ENCODE measurements at regions not wholly inside any gene's neighbourhood (a gene's known extent, or its start where the extent isn't known, plus 50 kb on each side); places are given as distances from the start of the nearest gene placed in this dataset.
A peak's percentile ranks its signal among the peaks of the same experiment; 100 is the strongest.

DNA sequence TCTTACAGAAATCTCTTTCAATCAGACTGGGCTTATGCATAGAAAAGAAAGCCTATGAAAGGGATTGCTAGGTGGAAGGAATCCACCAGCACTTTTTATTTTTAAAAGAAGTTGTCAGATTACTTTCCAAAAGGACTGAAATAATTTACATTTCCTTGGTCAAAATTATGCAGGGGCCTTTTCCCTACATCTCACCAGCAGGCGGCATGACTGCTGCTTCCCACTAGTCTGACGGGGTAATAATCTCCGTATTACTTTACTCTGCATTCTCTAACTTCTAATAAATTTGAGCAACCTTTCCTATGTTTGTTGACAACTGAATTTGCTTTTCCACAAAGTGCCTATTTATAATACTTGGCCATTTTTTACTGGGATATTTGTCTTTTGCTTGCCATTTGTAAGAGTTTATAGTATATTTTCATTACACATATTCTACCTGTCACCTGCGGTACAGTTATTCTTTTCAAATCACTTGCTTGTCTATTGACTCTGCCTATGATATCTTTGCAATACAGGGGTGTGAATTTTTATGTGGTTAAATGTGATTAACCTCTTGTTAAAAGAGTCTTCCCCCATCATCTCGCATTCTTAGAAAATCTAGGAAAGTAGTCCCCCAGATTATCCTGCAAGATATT, 51.9 kb upstream of the USP47 start:
- Mint-ChIP-seq H3K27me3 (peaks cover 17% of the 10 kb centered on the region), H3K4me3 (no peak overlapping the region), H3K9me3 (no peaks in the 10 kb centered on the region), H3K36me3 (no peaks in the 10 kb centered on the region), H3K27ac (no peak overlapping the region), H3K4me1 (peaks cover 13% of the 10 kb centered on the region)
- ATAC-seq (ENCODE audit: low read depth) (no peak), DNase-seq (no peak)
- POLR2A ChIA-PET, result no interaction called here

DNA sequence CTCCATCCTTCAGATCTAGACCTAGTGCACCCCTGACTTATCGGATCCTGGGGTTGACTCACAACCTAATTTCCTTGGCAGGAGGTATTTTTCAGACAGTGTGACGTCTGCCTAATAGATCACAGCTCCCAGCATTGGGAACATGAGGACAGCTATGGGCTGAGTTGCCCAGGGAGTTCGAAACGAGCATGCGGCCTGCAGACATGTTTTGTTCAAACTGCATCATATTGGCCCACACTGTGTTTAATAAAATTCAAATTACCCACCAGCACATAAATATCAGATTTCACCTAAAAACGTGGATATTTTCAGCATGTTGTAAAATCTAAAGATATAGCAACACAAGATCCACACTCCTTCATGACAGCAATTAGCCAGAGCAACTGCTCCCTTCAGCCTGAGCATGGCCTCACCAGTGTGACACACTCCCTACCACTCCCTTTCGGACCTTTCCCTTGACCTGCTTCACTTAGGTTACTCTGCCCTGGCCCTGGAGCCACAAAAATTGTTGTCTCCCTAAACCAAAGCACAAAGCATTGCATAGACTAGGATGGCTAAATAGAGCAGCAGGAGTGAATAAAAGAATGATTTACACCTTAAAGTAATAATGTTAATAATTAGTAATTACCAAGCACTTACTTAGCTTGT, 53.6 kb upstream of the USP47 start:
- POLR2A ChIA-PET, result interaction anchor here (0.6 kb wide), 1 partner anchor 133 kb away, joined by 3 read pairs; no protein-coding TSS in a partner anchor
- no peak overlapping the region for H3K27ac Mint-ChIP-seq

DNA sequence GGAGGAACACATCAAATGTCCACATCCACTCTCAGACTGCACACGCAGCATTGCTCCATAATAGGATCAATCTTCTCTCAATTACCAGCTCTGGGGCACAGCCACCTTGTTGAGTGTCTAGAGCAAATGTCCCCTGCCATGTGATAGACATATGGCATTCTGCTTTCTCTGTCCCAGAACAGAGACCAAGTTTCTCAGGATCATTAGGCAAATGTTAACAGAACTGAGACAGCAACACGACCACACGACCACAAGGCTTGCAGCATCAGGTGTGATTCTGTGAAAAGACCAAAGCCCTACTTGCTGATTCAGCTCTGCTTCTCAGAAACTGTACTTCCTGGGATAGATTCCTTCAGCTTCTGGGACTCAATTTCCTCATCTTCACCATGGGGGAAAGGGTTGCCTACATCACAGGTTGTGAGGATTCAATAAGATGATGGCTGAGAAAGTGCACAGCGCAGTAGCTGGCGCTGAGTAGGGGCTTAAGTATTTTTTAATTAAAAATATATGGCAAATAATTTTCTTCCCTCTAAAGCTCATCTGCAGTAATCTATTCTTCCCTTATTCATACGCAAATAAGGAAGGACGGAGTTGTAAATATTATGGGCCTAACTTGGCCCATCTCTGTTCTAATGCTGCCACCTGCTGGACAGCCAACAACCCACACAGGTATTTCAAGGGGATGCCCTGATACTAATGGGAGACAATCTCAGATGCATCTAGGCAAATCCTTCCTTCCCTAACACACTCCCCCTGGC, 54.3 kb upstream of the USP47 start:
- POLR2A ChIA-PET, result interaction anchor here (0.6 kb wide), 1 partner anchor 133 kb away, joined by 3 read pairs; no protein-coding TSS in a partner anchor
- DNase-seq, result peak; percentile 50

More for the DNA sequence above, 53.6 kb upstream of the USP47 start:
- DNase-seq (no peak), ATAC-seq (ENCODE audit: low read depth) (no peak)
- no peak overlapping the region for H3K4me3 Mint-ChIP-seq
- no peaks in the 10 kb centered on the region for H3K36me3 Mint-ChIP-seq
- H3K27me3 Mint-ChIP-seq, result peaks cover 16% of the 10 kb centered on the region
- H3K9me3 Mint-ChIP-seq, result no peaks in the 10 kb centered on the region
- peaks cover 13% of the 10 kb centered on the region for H3K4me1 Mint-ChIP-seq

DNA sequence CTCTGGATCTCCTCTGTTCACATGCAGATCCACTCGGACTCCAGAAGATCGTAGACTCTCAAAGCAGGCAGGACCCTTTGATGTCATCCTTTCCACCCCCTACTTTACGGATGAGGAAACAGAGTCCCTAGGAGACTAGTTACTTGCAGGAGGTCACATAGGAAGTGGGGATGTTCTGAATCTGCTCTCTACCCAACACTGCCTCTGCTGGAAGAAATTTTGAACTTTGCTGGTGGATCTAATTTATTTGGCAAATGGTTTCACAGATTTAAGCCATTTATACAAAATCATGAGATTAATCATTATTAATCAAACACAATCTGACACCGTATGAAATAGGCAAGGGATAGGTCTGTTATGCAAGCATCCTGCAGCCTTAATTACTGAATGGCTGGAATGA, 55.0 kb upstream of the USP47 start:
- Mint-ChIP-seq H3K4me3 (no peak overlapping the region), H3K27me3 (peaks cover 14% of the 10 kb centered on the region), H3K9me3 (no peaks in the 10 kb centered on the region), H3K27ac (no peak overlapping the region), H3K36me3 (no peaks in the 10 kb centered on the region), H3K4me1 (peaks cover 13% of the 10 kb centered on the region)
- ATAC-seq (ENCODE audit: low read depth) (no peak), DNase-seq (no peak)
- POLR2A ChIA-PET, result no interaction called here

More for the DNA sequence above, 54.3 kb upstream of the USP47 start:
- Mint-ChIP-seq H3K4me3 (no peak overlapping the region), H3K36me3 (no peaks in the 10 kb centered on the region), H3K27me3 (peaks cover 14% of the 10 kb centered on the region), H3K4me1 (peaks cover 13% of the 10 kb centered on the region), H3K9me3 (no peaks in the 10 kb centered on the region), H3K27ac (no peak overlapping the region)
- peak; percentile 65 for ATAC-seq (ENCODE audit: low read depth)

DNA sequence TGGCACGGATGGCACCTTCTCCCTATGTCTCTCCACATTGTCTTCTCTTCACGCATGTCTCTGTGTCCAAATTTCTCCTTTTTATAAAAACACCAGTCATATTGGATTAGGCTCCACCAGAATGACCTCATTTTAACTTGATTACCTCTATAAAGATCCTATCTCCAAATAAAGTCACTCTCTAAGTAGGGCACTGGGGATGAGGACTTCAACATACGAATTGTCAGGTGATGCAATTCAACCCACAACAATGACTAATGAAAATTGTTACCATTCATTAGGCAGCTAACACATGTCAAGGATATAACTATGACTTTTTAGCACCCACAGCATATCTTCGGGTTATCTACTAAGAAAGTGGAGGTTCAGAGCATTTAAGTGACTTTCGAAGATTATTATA, 55.5 kb upstream of the USP47 start:
- peaks cover 13% of the 10 kb centered on the region for H3K4me1 Mint-ChIP-seq
- no peaks in the 10 kb centered on the region for H3K36me3 Mint-ChIP-seq
- H3K4me3 Mint-ChIP-seq, result no peak overlapping the region
- ATAC-seq (ENCODE audit: low read depth), result no peak
- H3K27ac Mint-ChIP-seq, result no peak overlapping the region
- peaks cover 14% of the 10 kb centered on the region for H3K27me3 Mint-ChIP-seq
- H3K9me3 Mint-ChIP-seq, result no peaks in the 10 kb centered on the region
- no peak for DNase-seq
- POLR2A ChIA-PET, result no interaction called here

DNA sequence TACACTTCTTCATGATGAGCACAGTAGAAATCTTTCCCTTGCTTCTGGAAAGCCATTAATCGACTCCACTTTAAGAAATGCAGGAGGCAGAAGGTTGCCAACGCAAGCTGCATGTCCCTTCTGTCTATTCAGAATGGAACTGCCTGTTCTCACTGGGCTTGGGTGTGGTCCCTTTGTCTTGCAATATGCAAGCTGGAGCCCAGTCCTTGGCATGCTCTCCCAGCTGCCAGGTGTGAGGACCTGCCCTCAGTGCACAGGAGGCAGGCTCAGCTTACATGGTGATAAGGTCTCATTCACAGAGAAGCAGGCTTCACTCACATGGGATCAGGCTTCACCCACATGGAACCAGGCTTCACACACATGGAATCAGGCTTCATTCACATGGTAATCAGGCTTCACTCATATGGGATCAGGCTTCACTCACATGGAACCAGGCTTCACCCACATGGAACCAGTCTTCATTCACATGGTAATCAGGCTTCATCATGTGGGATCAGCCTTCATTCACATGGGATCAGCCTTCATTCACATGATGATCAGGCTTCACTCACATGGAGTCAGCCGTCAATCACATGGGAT, 59.2 kb upstream of the USP47 start:
- Mint-ChIP-seq H3K36me3 (no peaks in the 10 kb centered on the region), H3K27ac (no peak overlapping the region), H3K9me3 (no peaks in the 10 kb centered on the region), H3K4me3 (no peak overlapping the region), H3K27me3 (peaks cover 13% of the 10 kb centered on the region), H3K4me1 (peaks cover 8% of the 10 kb centered on the region)
- no peak for ATAC-seq (ENCODE audit: low read depth)
- POLR2A ChIA-PET, result interaction anchor here (0.5 kb wide), 1 partner anchor 989 kb away, joined by 4 read pairs; no protein-coding TSS in a partner anchor
- DNase-seq, result no peak

DNA sequence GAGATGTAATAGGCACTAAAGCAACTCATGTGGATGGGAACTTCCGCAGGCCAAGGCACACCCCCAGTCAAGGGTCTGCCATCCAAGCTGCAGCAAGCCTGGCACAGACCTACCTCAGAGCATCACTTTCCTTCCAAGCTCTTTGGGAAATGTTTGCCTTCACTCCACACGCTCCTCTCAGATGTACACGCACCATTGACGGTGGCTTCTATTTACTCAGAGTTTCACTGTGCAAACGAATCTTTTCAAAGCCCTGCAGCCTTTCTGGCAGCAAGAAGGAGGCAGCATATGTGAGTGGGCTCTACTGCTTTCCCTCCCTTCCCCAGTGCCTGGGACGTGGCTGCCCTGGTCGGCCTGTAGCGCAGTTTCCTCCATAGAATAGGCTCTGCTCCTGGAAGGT, 60.9 kb upstream of the USP47 start:
- H3K4me3 Mint-ChIP-seq, result no peak overlapping the region
- no peaks in the 10 kb centered on the region for H3K4me1 Mint-ChIP-seq
- peaks cover 18% of the 10 kb centered on the region for H3K27me3 Mint-ChIP-seq
- no peak for DNase-seq
- ATAC-seq (ENCODE audit: low read depth), result no peak
- no peaks in the 10 kb centered on the region for H3K36me3 Mint-ChIP-seq
- no peak overlapping the region for H3K27ac Mint-ChIP-seq
- no peaks in the 10 kb centered on the region for H3K9me3 Mint-ChIP-seq
- POLR2A ChIA-PET, result no interaction called here

DNA sequence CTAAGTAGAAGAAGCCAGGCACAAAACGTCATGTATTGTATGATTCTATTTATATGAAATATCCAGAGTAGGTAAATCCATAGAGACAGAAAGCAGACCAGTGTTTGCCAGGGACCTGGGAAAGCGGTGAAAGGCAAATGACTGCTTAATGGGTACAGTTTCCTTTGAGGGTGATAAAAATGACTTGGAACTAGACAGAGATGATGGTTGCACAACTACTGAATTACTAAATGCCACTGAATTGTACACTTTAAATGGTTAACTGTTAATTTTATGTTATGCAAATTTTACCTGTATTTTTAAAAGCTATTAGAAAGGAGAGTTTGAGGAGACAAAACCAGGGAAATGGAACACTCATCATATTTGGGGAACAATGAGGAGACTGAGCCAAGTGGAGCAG, 61.8 kb upstream of the USP47 start:
- H3K27ac Mint-ChIP-seq, result no peak overlapping the region
- POLR2A ChIA-PET, result no interaction called here
- no peaks in the 10 kb centered on the region for H3K36me3 Mint-ChIP-seq
- DNase-seq (no peak), ATAC-seq (ENCODE audit: low read depth) (no peak)
- no peaks in the 10 kb centered on the region for H3K9me3 Mint-ChIP-seq
- H3K27me3 Mint-ChIP-seq, result peaks cover 18% of the 10 kb centered on the region
- H3K4me3 Mint-ChIP-seq, result no peak overlapping the region
- H3K4me1 Mint-ChIP-seq, result no peaks in the 10 kb centered on the region

DNA sequence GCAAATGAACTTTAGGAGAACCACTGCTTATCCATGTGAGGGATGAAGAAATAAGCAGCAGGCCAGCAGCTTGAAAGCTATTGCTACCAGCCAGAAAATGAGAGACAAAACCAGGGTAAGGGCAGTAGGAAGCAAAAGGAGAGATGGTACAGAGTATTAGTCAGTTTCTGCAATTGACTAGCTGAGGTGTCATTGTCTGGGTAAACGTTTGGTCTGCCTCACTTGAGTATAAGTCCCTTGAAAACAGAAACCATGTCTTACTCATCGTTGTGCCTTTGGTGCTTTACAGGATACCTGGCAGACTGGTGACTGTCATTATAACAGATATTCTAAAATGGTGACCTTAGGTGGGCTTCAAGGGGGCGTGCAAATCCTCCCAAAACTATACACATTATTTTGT, 63.9 kb upstream of the USP47 start:
- H3K9me3 Mint-ChIP-seq, result no peaks in the 10 kb centered on the region
- H3K4me3 Mint-ChIP-seq, result no peak overlapping the region
- POLR2A ChIA-PET, result no interaction called here
- H3K4me1 Mint-ChIP-seq, result no peaks in the 10 kb centered on the region
- peaks cover 14% of the 10 kb centered on the region for H3K27me3 Mint-ChIP-seq
- DNase-seq (no peak), ATAC-seq (ENCODE audit: low read depth) (no peak)
- H3K36me3 Mint-ChIP-seq, result no peaks in the 10 kb centered on the region
- H3K27ac Mint-ChIP-seq, result no peak overlapping the region

DNA sequence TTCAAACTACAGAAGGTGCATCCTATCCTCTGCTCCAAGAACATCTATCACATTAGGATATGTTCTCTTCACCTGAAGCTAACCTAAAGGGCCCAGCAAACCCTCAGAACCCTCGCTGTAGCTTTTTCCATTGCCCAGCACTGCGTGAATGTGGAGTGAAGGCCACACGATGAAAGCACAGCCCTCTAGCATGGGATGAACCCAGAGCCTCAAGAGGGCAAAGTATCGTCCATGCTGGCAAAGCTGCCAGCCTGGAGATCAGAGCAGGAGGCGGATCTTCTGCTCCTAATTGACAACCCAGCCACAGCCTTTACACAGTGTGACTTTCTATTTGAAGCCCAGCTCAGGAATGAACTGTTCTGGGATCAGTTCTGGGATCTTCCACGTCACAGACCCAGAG, 65.1 kb upstream of the USP47 start:
- ATAC-seq (ENCODE audit: low read depth), result no peak
- no peaks in the 10 kb centered on the region for H3K4me1 Mint-ChIP-seq
- H3K27me3 Mint-ChIP-seq, result peaks cover 16% of the 10 kb centered on the region

DNA sequence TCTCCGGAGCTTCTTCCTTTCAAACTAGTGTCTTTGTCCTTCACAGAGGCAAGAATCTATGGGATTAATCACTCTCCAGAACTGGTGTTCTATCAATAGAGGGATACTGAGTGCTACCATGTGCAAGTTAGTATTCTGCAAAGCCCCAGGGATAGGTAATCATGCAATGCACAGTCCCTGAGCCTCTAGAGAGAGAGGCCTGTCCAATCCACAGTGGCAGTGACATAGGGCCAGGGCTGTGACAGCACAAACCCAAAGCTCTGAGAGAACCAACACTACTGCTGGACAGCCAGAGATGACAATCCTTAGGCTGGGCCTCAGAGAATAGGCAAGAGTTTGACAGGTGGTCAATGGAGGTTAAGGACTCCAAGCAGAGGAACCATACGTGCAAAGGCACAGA, 66.8 kb upstream of the USP47 start:
- Mint-ChIP-seq H3K4me1 (no peaks in the 10 kb centered on the region), H3K36me3 (no peaks in the 10 kb centered on the region)

More for the DNA sequence above, 65.1 kb upstream of the USP47 start:
- no peak for DNase-seq
- Mint-ChIP-seq H3K36me3 (no peaks in the 10 kb centered on the region), H3K9me3 (no peaks in the 10 kb centered on the region), H3K27ac (no peak overlapping the region), H3K4me3 (no peak overlapping the region)
- POLR2A ChIA-PET, result interaction anchor here (0.5 kb wide), 1 partner anchor 331 kb away, joined by 3 read pairs; no protein-coding TSS in a partner anchor

DNA sequence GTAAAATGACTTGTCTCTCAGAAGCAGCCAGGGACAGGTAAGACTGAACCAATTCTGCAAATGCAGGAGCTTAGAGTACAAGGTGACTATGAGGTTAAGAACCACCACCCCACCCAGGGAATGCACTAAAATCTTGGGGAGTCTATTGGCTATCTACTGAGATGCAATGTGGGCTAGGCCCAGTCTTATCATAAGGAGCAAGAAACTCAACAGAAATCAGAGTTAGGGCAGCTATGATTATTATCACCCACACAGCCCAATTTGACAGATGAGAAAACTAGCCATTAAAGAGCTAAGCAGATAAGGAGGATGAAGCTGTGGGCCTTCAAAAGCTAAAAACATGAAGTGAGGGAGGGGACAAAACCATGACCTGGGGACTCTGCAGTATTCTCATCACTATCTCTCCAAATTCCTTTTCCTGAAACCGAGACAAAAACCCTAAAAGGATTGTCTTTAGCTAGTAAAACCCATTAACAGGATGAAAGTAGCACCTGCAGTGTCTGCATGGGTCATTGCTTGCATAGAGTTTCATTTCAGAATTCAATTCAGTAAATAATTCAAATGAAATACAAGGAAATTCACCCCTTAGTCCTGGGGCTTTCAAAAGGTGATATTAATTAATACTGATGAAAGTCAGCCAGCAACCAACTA, 68.8 kb upstream of the USP47 start:
- Mint-ChIP-seq H3K27me3 (peaks cover 24% of the 10 kb centered on the region), H3K9me3 (no peaks in the 10 kb centered on the region), H3K36me3 (no peaks in the 10 kb centered on the region), H3K4me3 (no peak overlapping the region), H3K27ac (no peak overlapping the region), H3K4me1 (no peaks in the 10 kb centered on the region)
- POLR2A ChIA-PET, result no interaction called here
- no peak for DNase-seq
- ATAC-seq (ENCODE audit: low read depth), result no peak

More for the DNA sequence above, 66.8 kb upstream of the USP47 start:
- POLR2A ChIA-PET, result no interaction called here
- H3K27ac Mint-ChIP-seq, result no peak overlapping the region
- no peaks in the 10 kb centered on the region for H3K9me3 Mint-ChIP-seq
- DNase-seq (no peak), ATAC-seq (ENCODE audit: low read depth) (no peak)
- H3K4me3 Mint-ChIP-seq, result no peak overlapping the region
- H3K27me3 Mint-ChIP-seq, result peaks cover 21% of the 10 kb centered on the region

DNA sequence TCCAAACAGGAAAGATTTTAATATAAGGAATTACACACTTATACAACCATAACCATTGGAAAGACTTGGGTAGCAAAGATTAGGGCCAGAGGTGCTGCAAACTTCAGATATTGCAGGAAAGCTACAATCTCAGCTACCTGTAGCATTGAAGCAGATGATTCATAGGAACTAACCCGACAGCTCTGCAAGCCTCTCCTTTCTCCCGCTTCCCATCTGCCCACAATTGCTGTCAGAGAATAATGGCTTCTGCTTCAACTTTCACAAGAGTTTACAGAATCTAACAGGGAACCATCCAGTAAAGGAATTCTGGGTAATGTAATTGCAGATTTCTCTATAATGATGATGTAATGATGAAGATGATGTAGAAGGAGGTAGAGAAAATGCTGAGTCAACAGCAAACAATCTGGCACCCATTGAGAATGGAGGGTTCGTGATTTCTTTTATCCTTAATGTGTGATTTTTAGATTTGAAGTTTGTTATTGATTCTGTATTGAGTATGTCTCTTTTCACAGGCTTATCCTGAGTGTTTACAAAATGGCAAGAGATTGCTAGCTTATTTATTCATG, 70.8 kb upstream of the USP47 start:
- peaks cover 29% of the 10 kb centered on the region for H3K27me3 Mint-ChIP-seq
- no peak overlapping the region for H3K27ac Mint-ChIP-seq
- H3K4me3 Mint-ChIP-seq, result no peak overlapping the region
- H3K9me3 Mint-ChIP-seq, result no peaks in the 10 kb centered on the region
- POLR2A ChIA-PET, result no interaction called here
- DNase-seq, result no peak
- no peaks in the 10 kb centered on the region for H3K4me1 Mint-ChIP-seq
- no peaks in the 10 kb centered on the region for H3K36me3 Mint-ChIP-seq
- no peak for ATAC-seq (ENCODE audit: low read depth)
